ENCODE measurements at regions not wholly inside any gene's neighbourhood (a gene's known extent, or its start where the extent isn't known, plus 50 kb on each side); places are given as distances from the start of the nearest gene placed in this dataset.

- TF ChIP-seq, protein P1, sequence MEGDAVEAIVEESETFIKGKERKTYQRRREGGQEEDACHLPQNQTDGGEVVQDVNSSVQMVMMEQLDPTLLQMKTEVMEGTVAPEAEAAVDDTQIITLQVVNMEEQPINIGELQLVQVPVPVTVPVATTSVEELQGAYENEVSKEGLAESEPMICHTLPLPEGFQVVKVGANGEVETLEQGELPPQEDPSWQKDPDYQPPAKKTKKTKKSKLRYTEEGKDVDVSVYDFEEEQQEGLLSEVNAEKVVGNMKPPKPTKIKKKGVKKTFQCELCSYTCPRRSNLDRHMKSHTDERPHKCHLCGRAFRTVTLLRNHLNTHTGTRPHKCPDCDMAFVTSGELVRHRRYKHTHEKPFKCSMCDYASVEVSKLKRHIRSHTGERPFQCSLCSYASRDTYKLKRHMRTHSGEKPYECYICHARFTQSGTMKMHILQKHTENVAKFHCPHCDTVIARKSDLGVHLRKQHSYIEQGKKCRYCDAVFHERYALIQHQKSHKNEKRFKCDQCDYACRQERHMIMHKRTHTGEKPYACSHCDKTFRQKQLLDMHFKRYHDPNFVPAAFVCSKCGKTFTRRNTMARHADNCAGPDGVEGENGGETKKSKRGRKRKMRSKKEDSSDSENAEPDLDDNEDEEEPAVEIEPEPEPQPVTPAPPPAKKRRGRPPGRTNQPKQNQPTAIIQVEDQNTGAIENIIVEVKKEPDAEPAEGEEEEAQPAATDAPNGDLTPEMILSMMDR (IDR thresholded peaks at IDR 0.05), result no peak
- no peak overlapping the region for H3K27ac ChIP-seq
- H3K79me2 ChIP-seq, result no peaks in the 10 kb centered on the region
- H3K9me3 ChIP-seq (ENCODE audit: control insufficient read depth, low read length), result no peaks in the 10 kb centered on the region
- H2AFZ ChIP-seq, result no peak overlapping the region
- H3K4me3 ChIP-seq (ENCODE audit: low read depth, low read length), result no peak overlapping the region
- H3K4me2 ChIP-seq (ENCODE audit: low read length), result no peak overlapping the region
- no peak overlapping the region for H3K9ac ChIP-seq
- H3K27me3 ChIP-seq (ENCODE audit: control insufficient read depth, insufficient read depth, low read length), result no peaks in the 10 kb centered on the region
- H3K36me3 ChIP-seq (ENCODE audit: control insufficient read depth, insufficient read depth, low read length), result no peaks in the 10 kb centered on the region
- no peaks in the 10 kb centered on the region for H3K4me1 ChIP-seq
Measured at GRCh38 chr3:159221335-159221734, 419.5 kb downstream of the MFSD1 start.

DNA sequence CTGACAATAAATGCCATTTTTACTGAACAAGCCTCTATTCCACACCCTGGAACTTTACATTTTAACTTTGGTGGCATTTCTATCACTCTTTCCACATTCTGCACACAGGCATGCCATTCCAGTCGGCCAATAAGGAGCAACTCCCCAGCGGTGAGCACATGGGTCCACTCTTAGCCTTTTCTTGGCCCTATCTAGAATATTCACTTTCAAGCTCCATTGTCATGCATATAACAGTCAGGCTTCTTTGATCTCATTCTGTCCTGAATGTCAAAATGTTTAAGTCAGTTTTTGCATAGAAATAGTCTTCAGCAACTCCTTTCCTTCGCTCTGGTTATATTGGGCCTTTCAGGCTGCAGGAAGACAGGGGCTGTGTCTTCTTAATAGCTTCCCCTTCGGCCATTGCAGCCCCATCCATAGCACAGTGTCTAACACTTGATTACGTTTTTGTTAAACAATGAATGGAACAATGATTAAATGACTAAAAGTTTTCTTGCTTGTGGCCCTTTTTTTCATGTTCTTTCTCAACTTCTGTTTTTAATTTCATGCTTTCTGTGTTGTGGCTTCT lies 427.3 kb downstream of the MFSD1 start:
- TF ChIP-seq, protein P1 (IDR thresholded peaks at IDR 0.05), result no peak
- H3K36me3 ChIP-seq (ENCODE audit: control insufficient read depth, insufficient read depth, low read length), result no peaks in the 10 kb centered on the region
- no peak overlapping the region for H3K27ac ChIP-seq
- no peak overlapping the region for H3K9ac ChIP-seq
- H3K9me3 ChIP-seq (ENCODE audit: control insufficient read depth, low read length), result no peaks in the 10 kb centered on the region
- no peak overlapping the region for H3K4me2 ChIP-seq (ENCODE audit: low read length)
- no peaks in the 10 kb centered on the region for H3K4me1 ChIP-seq
- no peak overlapping the region for H3K4me3 ChIP-seq (ENCODE audit: low read depth, low read length)
- H3K27me3 ChIP-seq (ENCODE audit: control insufficient read depth, insufficient read depth, low read length), result no peaks in the 10 kb centered on the region
- no peaks in the 10 kb centered on the region for H3K79me2 ChIP-seq
- H2AFZ ChIP-seq, result no peak overlapping the region

GRCh38 chr3:159232966-159233365 lies 431.1 kb downstream of the MFSD1 start:
- TF ChIP-seq, protein P1 (IDR thresholded peaks at IDR 0.05), result no peak
- Histone ChIP-seq H3K27me3 (ENCODE audit: control insufficient read depth, insufficient read depth, low read length) (no peaks in the 10 kb centered on the region), H3K36me3 (ENCODE audit: control insufficient read depth, insufficient read depth, low read length) (no peaks in the 10 kb centered on the region)

GRCh38 chr3:159233734-159234133 lies 431.9 kb downstream of the MFSD1 start:
- Histone ChIP-seq H3K4me3 (ENCODE audit: low read depth, low read length) (no peak overlapping the region), H3K4me2 (ENCODE audit: low read length) (no peak overlapping the region), H3K4me1 (no peaks in the 10 kb centered on the region), H3K27ac (no peak overlapping the region), H3K79me2 (no peaks in the 10 kb centered on the region), H3K27me3 (ENCODE audit: control insufficient read depth, insufficient read depth, low read length) (no peaks in the 10 kb centered on the region), H3K36me3 (ENCODE audit: control insufficient read depth, insufficient read depth, low read length) (no peaks in the 10 kb centered on the region), H3K9ac (no peak overlapping the region), H3K9me3 (ENCODE audit: control insufficient read depth, low read length) (no peaks in the 10 kb centered on the region), H2AFZ (no peak overlapping the region)
- TF ChIP-seq, protein P1 (IDR thresholded peaks at IDR 0.05), result no peak

More at GRCh38 chr3:159232966-159233365, 431.1 kb downstream of the MFSD1 start:
- Histone ChIP-seq H3K4me2 (ENCODE audit: low read length) (no peak overlapping the region), H2AFZ (no peak overlapping the region), H3K9me3 (ENCODE audit: control insufficient read depth, low read length) (no peaks in the 10 kb centered on the region), H3K27ac (no peak overlapping the region), H3K4me1 (no peaks in the 10 kb centered on the region), H3K4me3 (ENCODE audit: low read depth, low read length) (no peak overlapping the region), H3K79me2 (no peaks in the 10 kb centered on the region), H3K9ac (no peak overlapping the region)

- TF ChIP-seq, protein P1 (IDR thresholded peaks at IDR 0.05), result no peak
- no peak overlapping the region for H3K9ac ChIP-seq
Measured at GRCh38 chr3:159234306-159234705, 432.5 kb downstream of the MFSD1 start.

More at GRCh38 chr3:159234306-159234705, 432.5 kb downstream of the MFSD1 start:
- Histone ChIP-seq H3K79me2 (no peaks in the 10 kb centered on the region), H3K4me1 (no peaks in the 10 kb centered on the region), H3K4me3 (ENCODE audit: low read depth, low read length) (no peak overlapping the region), H3K4me2 (ENCODE audit: low read length) (no peak overlapping the region), H2AFZ (no peak overlapping the region), H3K27me3 (ENCODE audit: control insufficient read depth, insufficient read depth, low read length) (no peaks in the 10 kb centered on the region), H3K27ac (no peak overlapping the region), H3K9me3 (ENCODE audit: control insufficient read depth, low read length) (no peaks in the 10 kb centered on the region), H3K36me3 (ENCODE audit: control insufficient read depth, insufficient read depth, low read length) (no peaks in the 10 kb centered on the region)

Measured in parathyroid adenoma (tissue), 2 donors.